ENCODE measurements at regions not wholly inside any gene's neighbourhood (a gene's known extent, or its start where the extent isn't known, plus 50 kb on each side); places are given as distances from the start of the nearest gene placed in this dataset.

GRCh38 chr2:47295981-47296635, 73.0 kb upstream of the EPCAM start:
- no peak overlapping the region for H3K4me3 ChIP-seq
- no peaks in the 10 kb centered on the region for H4K20me1 ChIP-seq (replicated peaks; ENCODE audit: control insufficient read depth, insufficient read depth, low read length)
- intact Hi-C loops (cut with micrococcal nuclease) (no loop called here), in situ Hi-C loops (cut with MboI) (no loop called here)
- peaks cover 2 to 11% of the 10 kb centered on the region in 2 experiments; a peak in 4 of 5 replicates for H3K4me1 ChIP-seq (replicated peaks in 1 of 2; ENCODE audit: control insufficient read depth in 2 of 2, insufficient read depth in 2 of 2, low read length in 2 of 2)
- ATAC-seq, result no peak
- ChIA-PET CTCF (ENCODE audit: low intra/inter-chr PET ratio) (no interaction called here), POLR2A (interaction anchor here (0.5 to 1.1 kb wide), 3 partner anchors 12 to 278 kb away, joined by 3 read pairs; no protein-coding TSS in a partner anchor)
- TF ChIP-seq CBX8 (IDR thresholded peaks at IDR 0.05; ENCODE audit: borderline replicate concordance, extremely low read depth, low read depth, low read length, poor library complexity, severe bottlenecking) (no peak), PRDM10 (IDR thresholded peaks at IDR 0.05; ENCODE audit: partially characterized antibody) (no peak), ZNF449 (CRISPR knock-in tag; IDR thresholded peaks at IDR 0.05) (no peak), HMG20A (CRISPR knock-in tag; conservative IDR thresholded peaks at IDR 0.05) (no peak), ZNF316 (IDR thresholded peaks at IDR 0.05) (no peak), PPARD (CRISPR knock-in tag; IDR thresholded peaks at IDR 0.05) (no peak), POLR2A (conservative IDR thresholded peaks at IDR 0.05) (no peak), SNAPC5 (CRISPR knock-in tag; IDR thresholded peaks at IDR 0.05) (no peak), RBM22 (IDR thresholded peaks at IDR 0.05; ENCODE audit: low read depth, low read length, poor library complexity, severe bottlenecking) (no peak), NR2C1 (IDR thresholded peaks at IDR 0.05) (no peak), NR2C1 (tag; IDR thresholded peaks at IDR 0.05) (no peak), RFX1 (IDR thresholded peaks at IDR 0.05) (no peak), CGGBP1 (CRISPR knock-in tag; IDR thresholded peaks at IDR 0.05) (no peak), ZNF212 (CRISPR knock-in tag; IDR thresholded peaks at IDR 0.05) (no peak), THRAP3 (IDR thresholded peaks at IDR 0.05; ENCODE audit: borderline replicate concordance) (no peak), XRCC3 (IDR thresholded peaks at IDR 0.05) (no peak), ZNF175 (CRISPR knock-in tag; IDR thresholded peaks at IDR 0.05; ENCODE audit: low read depth) (no peak), KLF16 (IDR thresholded peaks at IDR 0.05) (no peak), NFATC3 (IDR thresholded peaks at IDR 0.05) (no peak), RBFOX2 (IDR thresholded peaks at IDR 0.05; ENCODE audit: low read depth, low read length) (no peak)
- H3K9me3 ChIP-seq (replicated peaks; ENCODE audit: control insufficient read depth, insufficient read depth, low read depth, low read length), result no peaks in the 10 kb centered on the region
- H3K79me2 ChIP-seq (ENCODE audit: control insufficient read depth, insufficient read depth, low read length), result no peaks in the 10 kb centered on the region
- no peak for DNase-seq (ENCODE audit: extremely low read depth in 1 of 4, low spot score in 3 of 4)
- no peak overlapping the region for H3K27ac ChIP-seq (ENCODE audit: extremely low read depth, low read depth, low read length)
- no peaks in the 10 kb centered on the region for H3K36me3 ChIP-seq (ENCODE audit: control insufficient read depth, insufficient read depth, low read length)
- no peaks in the 10 kb centered on the region for H3K27me3 ChIP-seq (ENCODE audit: control insufficient read depth in 2 of 2, insufficient read depth in 2 of 2, low read length in 2 of 2)
- WGBS (ENCODE audit: insufficient coverage, low coverage, missing lambda C conversion rate), result 43% methylated on average over 5 of the region's 5 CpGs
- no peak for FAIRE-seq
- H2AFZ ChIP-seq (ENCODE audit: low read depth, low read length), result 0 out of 2 replicates have a peak overlapping the region, but pooled peaks have one; percentile 11
- H3K9ac ChIP-seq (ENCODE audit: insufficient read depth in 1 of 2, low read depth in 2 of 2, low read length in 2 of 2), result no peak overlapping the region
- no TSS peak for BruUV-seq (replicated peaks)
- no peaks in the 10 kb centered on the region for H3K9me1 ChIP-seq (ENCODE audit: control insufficient read depth, insufficient read depth, low read length)
- H3K4me2 ChIP-seq (ENCODE audit: insufficient read depth, low read length), result no peak overlapping the region

All from K562 (cell line).